ENCODE measurements at regions not wholly inside any gene's neighbourhood (a gene's known extent, or its start where the extent isn't known, plus 50 kb on each side); places are given as distances from the start of the nearest gene placed in this dataset.
"Not testable (repeated sequence)": the region's sequence is repeated elsewhere in the genome, so short reads cannot be mapped to it uniquely, and the experiment has no call there.

DNA sequence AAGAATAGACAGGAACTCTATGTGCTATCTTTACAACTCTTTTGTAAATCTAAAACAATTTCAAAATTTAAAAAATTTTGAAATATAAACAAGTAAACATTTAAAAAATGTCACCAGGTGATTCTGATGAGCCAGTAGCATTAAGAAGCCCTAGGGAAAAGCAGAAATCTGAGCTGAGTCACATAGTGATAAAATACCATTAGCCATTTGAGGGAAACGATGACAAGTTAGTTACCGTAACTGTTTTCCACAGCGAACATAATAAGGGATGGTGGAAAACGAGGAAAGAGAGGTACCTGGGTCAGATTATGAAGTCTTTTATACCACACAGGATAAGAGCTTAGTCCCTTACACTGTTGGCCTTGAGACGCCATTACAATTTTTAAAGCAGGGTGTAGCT lies 55.5 kb downstream of the PRR15 start:
- no peak for DNase-seq

DNA sequence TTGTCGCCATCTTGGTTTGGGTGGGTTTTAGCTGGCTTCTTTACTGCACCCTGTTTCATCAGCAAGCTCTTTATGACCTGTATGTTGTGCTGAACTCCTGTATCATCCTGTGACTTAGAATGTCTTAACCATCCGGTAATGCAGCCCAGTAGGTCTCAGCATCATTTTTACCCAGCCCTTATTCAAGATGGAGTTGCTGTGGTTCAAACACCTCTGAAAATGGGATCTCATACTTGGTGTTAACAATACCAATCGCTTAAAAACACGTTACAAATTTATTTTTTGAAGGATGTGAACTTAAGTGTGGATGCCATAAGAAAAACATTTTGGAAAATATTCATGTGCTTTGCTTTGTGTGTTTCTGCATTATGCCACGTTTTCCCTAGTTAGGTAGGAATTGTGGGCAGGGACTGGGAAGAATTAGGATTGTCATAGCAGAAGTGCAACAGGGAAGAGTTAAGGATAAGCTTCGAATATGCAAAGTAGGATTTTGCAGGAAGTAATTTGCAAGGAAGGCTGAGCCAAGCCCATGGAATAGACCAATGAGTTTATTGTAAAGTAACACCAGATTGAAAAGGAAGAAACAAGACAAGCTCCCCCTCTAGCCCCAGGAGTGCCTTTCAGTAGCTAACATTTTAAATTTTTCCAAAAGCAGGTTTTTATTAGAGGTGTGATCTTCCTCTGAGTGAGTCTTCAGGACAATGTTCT lies 56.4 kb downstream of the PRR15 start:
- DNase-seq: no peak

DNA sequence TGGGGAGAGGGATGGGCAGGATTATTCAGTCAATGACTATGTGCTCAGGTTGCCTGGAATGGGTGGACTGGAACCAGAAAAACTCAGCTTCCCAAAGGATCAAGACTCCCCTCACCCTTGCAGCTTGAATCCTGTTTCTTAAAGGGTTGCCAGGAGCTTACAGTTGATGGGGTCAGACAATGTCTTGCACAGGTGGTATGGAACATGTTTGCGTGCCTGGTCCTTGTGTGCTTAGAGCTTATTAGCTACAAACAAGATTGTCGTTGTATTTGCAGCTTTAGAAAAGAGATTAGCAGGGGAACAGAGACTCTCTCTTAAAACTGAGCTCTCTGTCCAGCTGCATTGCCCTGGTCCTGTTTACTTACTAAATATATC lies 56.9 kb downstream of the PRR15 start:
- DNase-seq: no peak

DNA sequence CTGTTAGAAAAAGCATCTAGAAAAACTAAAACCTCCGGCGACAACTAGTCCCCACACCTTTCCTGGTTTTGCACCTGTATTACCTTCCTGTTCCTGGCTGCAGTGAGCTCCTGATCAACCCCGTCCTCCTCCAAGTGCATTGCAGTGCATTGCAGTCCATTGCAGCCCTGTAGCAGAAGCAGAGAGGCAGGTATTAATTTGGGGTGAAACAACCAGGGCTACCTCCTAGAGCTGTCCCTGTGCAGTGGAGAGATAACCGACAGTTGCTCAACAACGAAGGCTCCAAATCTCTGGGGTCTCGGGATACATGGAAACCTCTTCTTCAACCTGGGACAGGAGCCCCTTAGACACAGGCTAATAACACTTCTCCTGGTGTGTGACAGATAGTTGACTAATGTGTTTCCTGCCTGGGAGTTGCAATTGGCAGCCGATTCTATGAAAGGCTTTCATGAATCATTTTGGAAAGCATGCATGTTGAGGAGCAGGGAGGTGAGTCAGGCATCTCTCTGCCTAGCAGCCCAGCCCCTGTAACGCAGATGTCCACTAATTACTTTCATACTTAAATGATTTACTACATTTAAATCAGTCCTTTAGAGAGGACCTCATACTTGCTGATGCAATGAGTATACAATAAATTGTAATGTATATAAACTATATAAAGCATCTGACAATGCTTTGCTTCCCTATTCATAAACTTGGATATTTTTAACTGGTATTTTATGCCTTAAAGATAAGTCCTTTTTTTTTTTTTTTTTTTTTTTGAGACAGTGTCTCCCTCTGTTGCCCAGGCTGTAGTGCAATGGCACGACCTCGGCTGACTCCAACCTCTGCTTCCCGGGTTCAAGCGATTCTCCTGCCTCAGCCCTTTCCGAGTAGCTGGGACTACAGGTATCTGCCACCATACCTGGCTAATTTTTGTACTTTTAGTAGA lies 59.0 kb downstream of the PRR15 start:
- DNase-seq: peak; percentile 97

DNA sequence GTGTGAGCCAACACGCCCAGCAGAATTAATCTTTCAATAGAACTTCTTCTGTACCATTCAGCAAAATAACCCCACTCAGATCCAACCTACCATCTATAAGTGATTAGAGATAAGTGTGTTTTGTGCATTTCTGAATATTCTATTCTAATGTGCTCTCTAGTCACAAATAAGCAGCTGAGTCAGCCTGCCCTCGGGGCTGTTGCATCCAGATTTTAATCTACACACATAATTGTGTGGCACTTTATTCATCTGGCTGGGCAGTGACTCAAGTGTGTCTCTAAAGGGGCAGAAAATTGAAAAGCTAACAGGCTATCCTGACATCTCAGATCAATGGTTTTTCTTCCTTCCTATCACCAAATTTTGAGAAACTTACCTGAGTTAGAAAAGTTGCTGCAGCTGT lies 60.3 kb downstream of the PRR15 start:
- DNase-seq: peak; percentile 25

DNA sequence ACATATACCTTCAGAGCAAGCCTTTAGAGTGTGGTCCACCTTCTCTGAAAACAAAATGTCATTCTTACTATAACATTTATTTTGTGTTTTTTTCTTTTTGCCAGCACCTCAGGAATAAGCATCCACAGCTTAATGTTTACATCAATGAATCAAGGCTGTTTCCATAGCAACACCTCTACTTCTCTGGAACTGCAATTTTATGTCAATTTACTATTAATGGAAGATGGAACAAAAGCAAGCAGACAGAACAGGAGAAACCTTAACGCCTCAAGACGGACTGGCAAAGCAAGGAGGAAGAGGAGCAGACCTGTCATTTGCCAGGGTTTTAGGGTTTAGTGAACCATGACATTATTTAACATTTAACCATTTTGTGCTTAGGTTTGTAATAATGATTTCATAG lies 63.1 kb downstream of the PRR15 start:
- DNase-seq: no peak

DNA sequence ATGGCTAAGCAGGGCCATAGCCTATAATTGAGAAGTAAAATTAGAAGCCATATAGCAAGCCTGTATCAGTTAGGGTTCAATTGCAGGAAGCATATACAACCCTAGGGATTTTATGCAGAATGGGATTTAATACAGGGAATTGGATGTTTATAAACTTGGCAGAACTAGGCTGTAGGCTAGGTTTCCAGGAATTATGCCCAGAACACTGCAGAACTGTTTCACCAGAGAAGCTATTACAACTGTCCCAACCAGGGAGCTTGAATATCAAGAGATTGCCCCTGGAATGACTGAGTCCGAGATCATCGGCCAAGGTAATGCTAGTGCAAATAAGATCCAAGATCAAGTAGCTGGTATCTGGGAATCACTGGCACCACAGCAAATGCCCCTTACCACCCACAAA lies 64.0 kb downstream of the PRR15 start:
- no peak for DNase-seq

DNA sequence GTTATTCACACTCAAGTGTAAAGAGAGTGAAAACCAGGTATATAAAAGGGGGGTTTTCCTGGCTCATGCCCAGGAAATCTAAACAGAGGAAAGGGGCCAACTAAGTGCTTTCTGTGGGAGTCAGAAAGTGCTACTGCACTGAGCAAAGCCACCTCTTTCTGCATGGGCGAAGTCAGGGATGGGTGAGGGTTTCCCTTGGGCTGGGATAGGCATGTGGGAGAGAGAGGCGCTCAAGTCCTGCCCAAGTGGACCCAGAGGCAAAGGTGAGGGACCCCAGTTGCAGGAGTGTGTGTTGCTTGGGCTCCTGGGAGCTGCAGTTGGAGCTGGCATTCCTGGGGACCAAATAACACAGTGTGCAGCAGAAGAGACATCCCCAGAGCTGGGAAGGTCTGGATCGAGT lies 65.9 kb downstream of the PRR15 start:
- DNase-seq: no peak

DNA sequence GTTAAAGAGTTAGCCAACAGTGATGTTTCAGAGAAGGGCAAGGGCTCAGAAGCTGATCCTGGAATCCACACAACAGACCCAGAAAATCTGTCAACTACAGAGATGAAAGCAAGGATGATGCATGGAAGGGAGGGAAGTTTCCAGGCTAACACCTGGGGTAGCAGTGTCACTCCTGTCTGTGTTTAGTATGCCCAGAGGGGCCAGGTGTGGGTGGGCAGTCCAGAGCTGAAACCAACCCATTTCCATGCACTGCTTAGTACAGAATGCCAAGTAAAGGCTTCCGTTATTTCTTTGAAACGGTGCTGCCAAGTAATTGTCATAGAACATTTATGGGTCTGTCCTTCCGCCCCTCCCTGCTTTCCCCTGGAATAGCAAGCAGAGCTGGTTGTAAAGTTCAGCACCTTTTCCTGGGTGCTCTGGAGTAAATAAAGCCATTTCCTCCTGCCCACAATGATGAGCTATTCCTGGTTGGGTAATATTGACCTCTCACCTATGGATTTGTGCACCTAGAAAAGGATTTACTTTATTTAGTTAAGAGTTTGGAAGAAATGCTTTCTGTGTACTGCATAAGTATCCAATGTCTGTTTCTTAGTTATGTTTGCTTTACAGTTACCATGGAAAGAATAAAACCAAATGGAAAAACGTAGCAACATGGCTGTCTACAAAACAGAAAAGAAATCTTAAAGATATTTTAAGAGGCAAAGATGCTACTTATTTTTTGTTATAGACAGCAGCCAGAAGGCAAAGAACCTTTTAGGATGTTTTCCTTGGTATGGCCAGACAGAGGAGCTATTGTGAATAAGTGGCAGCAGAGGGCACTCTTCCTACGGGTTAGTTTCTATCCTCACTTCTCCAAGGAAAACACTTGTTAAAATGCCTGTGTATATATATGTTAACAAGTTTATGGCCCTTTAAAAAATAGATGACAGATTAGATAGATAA lies 71.7 kb downstream of the PRR15 start:
- DNase-seq: peak; percentile 47

DNA sequence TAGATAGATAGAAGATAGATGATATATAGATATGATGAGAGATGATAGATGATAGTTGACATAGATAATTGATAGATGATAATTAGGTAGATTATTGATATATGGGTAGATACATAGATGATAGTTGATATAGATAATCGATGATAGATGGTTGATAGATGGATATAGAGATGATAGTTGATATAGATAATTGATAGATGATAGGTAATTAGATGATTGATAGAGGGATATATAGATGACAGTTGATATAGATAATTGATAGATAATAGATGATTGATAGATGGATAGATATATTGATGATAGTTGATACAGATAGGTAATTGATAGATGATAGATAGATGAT lies 72.3 kb downstream of the PRR15 start:
- no peak for DNase-seq

DNA sequence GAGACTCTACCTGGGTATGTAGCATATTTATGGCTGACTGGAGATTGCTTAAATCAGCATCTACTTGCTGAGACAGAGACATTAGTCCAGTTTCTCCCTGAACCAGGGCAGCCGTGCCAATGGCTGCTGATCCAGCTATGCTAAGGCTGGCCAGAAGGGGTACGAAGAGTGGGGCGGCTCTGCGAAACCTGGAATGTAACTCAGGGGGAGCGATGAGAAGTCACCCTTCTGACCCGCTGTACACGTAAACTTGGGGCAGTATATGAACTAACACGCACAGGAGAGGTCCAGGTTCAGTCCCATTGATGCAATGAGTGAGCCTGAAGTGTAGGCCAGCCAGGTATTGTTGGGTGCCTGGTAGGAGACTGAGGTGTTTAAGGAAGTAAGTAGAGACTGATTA lies 73.7 kb downstream of the PRR15 start:
- no peak for DNase-seq

DNA sequence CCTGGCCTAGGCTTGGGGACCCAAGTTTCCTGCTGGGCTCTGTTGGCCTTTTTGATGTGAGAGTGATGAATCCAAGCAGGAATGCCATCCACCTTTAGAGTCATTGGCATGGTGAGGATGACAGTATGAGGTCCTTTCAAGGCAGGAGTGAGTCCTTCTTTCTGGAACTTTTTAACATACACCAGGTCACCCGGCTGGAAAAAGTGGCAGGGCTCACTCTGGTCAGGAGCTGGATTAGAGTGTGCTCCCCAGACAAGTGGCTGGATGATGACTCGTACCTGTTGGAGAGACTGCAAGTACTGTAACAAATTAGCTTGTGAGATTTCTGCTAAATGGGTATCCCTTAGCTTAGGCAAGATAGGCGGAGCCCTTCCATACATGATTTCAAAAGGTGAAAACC lies 75.2 kb downstream of the PRR15 start:
- peak; percentile 9 for DNase-seq

DNA sequence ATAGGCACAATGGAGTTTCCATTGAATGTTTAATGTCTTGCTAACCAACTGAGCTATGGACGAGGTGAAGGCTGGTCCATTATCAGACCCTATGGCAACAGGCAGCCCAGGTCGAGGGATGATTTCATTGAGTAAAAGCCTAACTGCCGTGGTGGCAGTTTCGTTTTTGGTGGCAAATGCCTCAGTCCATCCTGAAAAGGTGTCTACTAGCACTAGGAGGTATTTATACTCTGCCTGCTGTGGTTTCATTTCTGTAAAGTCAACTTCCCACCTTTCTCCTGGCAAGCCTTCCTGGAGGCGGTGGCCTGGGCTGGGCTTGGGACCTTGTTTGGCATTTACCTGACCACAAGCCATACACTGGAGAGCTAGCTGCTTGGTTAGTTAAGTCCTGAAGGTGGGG lies 75.8 kb downstream of the PRR15 start:
- no peak for DNase-seq

DNA sequence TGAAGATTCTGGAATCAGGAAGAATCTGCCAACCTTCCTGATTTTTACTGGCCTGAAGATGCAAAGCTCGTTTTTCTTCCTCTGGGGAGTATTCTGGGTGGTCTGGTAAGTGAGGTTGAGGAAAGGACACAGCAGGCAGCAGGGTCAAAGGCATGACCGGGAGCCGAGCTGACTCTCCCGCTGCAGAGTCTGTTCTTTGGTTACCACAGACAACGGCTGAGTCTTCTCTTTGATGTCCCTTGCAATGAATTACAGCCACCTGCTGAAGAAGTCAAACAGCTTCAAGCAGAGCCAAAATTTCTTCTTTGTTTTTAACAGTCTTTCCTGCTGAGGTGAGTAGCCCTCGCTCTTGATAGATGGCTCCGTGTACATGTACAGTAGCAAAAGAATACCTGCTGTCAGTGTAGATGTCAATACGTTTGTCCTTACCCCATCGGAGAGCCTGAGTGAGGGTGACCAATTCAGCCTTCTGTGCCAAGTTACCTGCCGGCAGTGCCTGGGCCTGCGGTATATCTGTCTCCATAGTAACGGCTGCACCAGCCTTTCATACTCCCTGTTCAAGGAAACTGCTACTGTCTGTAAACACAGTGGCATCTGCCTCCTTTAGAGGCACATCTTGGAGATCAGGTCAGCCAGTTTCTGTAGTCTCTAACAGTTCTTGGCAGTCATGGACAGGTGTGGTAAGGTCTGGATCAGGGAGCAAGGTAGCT lies 76.4 kb downstream of the PRR15 start:
- no peak for DNase-seq

DNA sequence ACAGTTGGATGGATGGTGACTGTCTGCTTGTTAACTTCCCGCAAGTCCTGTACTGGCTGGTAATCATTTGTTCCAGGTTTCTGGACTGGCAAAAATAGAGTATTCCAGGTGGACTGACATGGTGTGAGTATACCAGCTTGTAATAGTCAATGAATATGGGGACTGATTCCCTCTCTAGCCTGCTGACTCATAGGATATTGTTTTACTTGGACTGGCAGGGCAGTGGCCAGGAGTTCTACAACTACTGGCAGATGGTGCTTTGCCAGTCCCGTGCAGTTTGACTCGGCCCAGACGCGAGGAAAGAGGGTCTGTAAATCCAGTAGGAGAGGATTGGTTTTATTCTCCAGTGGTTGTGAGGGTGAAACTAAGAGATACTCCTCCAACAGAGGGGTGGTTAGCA lies 78.0 kb downstream of the PRR15 start:
- DNase-seq: peak; percentile 20

DNA sequence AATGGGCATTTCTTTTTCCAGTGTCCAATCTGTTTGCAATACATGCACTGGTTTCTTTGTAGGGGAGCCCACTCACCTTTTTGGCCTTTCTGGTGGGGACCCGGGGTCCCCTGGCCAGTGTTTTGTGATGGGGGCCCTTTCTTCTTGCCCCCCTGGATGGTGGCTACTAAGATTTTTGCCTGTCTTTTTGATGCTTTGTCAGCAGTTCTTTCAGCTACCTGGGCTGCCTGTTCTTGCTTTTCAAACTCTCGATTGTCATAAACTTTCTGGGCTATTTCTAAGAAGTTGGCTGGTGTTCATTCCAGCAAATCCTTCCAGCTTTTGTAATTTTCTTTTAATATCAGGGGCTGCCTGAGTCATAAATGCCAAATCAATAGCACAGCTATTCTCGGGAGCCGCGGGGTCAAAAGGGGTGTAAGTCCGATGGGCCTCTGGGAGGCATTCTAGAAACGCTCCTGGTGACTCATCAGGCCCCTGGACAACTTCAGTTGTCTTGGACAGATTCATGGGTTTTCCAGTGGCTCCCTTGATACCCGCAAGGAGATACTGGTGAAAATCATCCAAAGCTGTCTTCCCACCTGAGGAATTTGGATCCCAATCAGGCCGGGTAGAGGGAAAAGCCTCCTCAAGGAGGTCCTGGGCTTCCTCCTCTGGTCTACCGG lies 79.0 kb downstream of the PRR15 start:
- DNase-seq: peak; percentile 14

DNA sequence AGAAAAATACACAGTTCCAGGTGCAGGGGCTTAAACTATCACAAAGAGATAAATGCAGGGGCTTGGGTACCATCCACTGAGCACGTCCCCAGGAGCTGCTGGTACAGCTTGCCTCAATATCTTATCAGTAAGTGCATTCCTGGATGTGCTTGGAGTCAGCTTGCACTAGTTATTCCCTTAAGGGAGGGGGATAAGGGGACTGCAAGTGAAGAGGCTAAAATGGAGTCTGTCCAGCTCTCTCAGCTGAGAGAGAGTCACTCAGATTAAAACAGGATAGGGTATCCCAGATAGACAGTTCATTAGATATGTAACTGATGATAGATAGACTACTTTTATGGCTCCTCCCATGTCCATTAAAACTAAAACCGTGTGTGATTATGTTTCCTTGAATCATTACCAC lies 82.5 kb downstream of the PRR15 start:
- not testable (repeated sequence) for DNase-seq

DNA sequence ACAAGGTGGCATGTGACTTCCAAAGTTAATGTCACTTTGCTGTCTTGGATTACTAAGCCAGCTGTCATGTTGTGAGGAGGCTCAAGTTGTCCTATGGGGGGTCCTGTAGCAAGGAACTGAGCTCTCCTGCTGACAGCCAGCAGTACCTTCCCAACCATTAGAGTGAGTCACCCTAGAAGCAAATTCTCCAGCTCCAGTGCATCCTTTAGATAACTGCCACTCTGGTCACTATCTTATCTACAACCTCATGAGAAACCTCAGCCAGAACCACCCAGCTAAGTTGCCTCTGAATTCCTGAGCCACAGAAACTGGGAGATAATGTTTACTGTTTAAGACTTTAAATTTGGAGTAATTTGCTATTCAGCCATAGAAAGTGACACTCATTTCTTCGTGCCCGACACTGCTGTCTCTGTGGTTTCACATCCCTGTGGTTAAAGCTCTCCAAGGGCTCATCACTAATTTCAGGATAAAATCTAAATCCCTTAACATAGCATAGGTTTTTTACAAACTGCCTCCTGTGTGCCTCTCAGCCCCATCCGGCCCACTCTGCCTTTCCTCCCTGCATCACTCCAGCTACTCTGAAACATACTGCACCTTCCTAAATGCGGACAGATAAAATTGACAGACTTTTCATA lies 83.5 kb downstream of the PRR15 start:
- peak; percentile 31 for DNase-seq

DNA sequence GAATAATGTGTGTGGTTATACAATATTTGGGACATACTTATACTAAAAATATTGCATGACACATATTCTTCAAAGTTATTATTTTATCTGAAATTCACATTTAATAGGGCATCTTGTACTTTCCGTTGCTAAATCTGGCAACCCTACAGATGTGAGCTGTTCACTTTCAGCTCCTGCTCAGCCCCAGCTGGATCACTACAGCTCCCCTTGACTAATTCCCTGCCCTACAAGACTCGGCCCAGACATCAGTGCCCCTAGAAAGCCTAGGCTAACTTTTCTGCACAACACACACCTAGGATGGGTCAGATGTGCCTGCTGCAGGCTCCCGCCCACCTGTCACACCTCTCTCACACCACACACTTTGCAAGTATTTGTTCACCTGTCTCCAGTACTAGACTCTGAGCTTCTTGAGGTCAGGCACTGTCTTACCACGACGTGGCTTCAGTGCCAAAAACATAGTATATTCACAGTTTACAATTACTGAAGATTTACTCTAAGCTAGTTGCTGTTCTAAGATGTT lies 84.1 kb downstream of the PRR15 start:
- DNase-seq: not testable (repeated sequence)

DNA sequence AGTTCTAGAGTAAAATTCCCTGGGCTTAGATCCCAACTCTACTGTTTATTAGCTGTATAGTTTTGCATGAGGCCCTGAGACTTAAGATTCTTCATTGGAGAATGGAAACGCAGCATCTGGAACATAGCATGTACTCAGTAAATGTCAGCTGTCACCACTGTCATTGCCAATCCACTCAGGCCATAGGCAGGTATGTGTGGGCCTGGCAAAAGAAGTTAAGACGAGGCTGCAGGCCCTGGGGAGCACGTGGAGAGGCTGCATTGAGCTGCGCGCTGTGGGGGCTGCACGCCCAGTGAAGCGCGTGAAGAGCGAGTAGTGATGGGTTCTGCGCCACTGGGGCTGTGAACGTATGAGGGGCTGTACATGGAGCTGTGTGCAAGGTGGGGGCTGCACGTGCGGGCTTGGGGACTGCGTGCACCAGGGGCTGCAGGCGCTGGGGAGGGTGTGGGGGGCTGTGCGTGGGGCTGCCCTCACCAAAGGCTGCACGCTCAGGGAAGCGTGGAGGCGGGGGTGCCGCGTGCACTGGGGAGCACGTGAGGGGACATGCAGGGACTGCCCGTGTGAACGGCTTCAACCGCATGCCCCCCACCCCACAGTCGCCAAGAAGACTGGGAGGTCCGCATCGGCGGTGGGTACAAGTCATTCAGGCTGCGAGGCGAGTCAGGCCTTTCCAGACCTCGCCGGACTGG lies 85.5 kb downstream of the PRR15 start:
- DNase-seq: no peak
